COLO829 (cell line): ENCODE measurements at regions not wholly inside any gene's neighbourhood (a gene's known extent, or its start where the extent isn't known, plus 50 kb on each side); places are given as distances from the start of the nearest gene placed in this dataset.
"Not testable (repeated sequence)": the region's sequence is repeated elsewhere in the genome, so short reads cannot be mapped to it uniquely, and the experiment has no call there.

Experiments used
- DNase-seq: peaks from one replicate; pipeline ENCODE4 v3.0.0; 2012; ENCODE audit warnings: low spot score

GRCh38 chr19:7400815-7401214 lies 52.1 kb downstream of the ARHGEF18 start:
- DNase-seq: no peak

- no peak for DNase-seq
These were observed 53.0 kb downstream of the ARHGEF18 start for GRCh38 chr19:7401694-7402093.

DNA sequence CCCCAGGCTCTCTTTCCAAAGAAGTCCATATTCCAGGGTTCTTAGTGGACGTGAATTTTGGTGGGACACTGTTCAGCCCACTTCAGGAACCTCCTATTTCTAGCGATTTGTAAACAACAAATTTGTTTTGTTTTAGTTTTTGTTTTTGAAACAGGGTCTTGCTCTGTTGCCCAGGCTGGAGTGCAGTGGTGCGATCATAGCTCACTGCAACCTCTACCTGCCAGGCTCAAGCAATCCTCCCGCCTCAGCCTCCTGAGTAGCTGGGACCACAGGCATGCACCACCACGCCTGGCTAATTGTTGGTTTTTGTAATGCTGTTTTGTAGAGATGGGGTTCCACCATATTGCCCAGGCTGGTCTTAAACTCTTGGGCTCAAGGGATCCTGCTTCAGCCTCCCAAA lies 56.7 kb downstream of the ARHGEF18 start:
- not testable (repeated sequence) for DNase-seq

DNA sequence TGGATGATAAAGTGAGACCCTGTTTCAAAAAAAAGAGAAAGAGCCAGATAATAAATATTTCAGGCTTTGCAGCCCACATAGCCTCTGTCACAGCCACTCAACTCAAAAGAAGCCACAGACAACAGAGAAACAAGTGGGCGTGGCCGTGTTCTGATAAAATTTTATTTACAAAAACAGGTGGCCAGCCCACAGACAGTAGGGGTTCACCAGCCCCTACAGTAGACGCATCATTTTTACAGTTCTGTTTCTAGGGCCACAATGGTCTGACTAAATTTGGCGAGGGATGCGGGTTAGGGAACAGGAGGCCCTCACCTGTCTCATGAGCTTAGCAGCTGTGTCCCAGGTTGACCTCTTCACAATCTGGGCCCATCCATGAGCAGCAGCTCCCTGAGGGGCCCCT lies 59.5 kb downstream of the ARHGEF18 start:
- DNase-seq: no peak

DNA sequence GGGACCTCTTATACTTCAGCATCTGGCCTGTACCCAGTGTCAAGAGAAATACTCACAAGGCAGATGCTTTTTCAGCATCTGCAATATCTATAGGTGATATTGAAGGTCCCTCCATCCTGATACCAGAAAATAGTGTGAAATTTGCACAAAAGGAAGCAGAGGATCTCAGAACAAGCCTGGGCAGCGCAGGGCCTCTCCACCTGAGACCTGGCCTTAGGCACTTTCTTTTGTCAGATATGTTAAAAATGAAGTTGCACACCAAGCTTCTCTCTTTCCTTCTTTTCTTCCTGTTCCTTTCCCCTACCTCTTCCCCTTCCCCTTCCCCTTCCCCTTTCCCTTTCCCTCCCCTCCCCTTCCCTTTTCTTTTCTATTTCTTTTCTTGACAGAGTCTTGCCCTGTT lies 62.2 kb downstream of the ARHGEF18 start:
- DNase-seq: no peak

DNA sequence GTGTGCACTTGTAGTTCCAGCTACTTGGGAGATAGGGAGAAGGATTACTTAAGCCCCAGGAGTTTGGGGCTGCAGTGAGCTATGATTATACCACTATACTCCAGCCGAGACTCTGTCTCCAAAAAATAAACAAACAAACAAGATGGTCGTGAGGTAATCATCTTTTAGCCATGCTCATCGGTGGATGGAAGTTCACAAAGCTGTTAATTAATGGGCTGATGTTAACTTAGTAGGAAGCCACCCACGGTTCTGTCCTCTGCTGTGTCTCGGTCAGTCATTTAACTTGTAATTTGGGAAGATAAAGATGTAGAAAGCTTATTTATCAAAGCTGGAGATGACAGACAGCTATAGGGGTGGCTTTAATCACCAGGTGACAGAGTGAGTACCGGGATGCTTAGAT lies 64.9 kb downstream of the ARHGEF18 start:
- DNase-seq: no peak

- DNase-seq: peak; percentile 46
These were observed 66.6 kb downstream of the ARHGEF18 start for GRCh38 chr19:7415163-7415856.

DNA sequence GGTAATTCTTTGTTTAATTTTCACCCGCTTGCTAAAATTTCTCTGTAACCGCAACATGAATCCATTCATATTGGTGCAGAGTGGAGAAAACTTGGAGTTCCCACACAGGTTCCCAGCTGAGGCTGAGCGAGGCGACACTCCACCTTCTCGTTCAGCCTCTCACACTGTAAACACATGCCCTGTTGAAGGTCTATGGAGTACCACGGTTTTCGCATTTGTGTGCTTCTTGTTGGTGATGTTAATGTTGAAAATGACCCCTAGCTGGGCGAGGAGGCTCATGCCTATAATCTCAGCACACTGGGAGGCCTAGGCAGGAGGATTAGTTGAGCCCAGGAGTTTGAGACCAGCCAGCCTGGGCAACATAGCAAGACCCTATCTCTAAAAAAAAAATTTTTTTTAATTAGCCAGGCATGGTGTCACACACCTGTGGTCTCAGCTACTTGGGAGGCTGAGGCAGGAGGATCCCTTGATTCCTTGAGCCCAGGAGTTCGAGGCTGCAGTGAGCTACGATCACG lies 67.2 kb downstream of the ARHGEF18 start:
- DNase-seq: no peak

DNA sequence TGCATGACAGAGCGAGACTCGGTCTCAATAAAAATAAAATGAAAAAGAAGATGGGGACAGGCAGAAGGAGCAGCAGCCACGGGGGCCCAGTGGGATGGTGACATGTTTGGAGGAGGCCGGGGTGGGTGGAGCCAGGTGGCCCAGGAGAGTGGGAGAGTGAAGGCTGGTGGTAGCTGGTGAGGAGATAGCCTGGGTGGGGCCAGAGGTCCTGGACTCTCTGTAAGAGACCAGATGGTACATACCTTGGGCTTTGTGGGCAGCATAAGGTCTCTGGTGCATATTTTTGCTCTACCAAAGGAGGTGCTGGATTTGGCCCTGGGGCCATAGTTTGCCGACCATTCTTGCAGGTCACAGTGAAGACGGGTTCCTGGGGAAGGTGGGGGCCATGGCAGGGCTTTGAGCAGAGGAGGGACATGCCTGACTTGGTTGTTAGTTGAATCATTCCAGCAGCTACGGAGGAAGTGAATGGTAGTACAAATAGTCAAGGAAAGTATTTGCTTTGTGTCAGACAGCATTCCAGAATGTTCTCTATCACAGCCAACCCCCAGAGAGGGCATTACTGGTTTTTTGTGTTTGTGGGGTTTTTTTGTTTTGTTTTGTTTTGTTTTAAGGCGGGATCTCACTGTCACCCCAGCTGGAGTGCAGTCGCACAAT lies 69.1 kb downstream of the ARHGEF18 start:
- DNase-seq: no peak

- no peak for DNase-seq
These were observed 69.9 kb downstream of the ARHGEF18 start for GRCh38 chr19:7418596-7418995.

- no peak for DNase-seq
These were observed 69.7 kb downstream of the PEX11G start for GRCh38 chr19:7419153-7419552.

GRCh38 chr19:7419777-7420439 lies 68.9 kb downstream of the PEX11G start:
- no peak for DNase-seq

DNA sequence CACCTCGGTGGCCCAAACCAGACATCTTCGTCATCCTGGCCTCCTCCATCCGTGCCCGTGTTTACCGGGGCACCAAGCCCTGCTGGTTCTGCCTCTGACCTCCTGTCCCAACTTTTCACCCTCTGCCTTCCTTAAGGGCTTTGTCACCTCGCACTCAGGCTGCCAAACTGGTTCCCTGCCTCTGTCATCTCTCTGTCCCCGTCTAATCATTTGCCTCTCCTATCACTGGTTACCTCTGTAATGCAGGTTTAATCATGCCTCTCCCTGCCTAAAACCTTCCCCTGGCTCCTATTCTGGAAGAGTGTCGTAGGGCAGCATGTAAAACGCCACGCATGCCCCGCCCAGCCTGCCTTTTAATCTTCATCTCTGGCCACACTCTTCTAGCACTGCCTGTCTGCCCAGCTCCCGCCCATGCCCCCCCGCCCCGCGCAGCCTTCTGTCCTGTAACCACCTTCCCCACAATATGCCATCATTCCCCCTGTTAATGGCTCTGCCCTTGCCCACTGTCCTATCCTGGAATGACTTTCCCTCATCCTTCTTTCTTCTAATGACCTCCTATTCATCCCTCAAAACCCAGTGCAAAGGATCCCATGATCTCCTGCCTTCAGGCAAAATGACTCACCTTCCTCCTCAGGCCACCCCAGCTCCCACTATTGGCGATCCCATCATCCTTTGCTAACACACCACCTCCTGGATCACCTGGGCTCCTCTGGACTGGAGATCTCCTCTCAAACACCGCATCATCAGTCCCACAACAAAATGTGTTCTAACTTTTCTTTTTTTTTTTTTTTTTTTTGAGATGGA lies 66.7 kb downstream of the PEX11G start:
- no peak for DNase-seq
